ENCODE measurements at regions not wholly inside any gene's neighbourhood (a gene's known extent, or its start where the extent isn't known, plus 50 kb on each side); places are given as distances from the start of the nearest gene placed in this dataset.

DNA sequence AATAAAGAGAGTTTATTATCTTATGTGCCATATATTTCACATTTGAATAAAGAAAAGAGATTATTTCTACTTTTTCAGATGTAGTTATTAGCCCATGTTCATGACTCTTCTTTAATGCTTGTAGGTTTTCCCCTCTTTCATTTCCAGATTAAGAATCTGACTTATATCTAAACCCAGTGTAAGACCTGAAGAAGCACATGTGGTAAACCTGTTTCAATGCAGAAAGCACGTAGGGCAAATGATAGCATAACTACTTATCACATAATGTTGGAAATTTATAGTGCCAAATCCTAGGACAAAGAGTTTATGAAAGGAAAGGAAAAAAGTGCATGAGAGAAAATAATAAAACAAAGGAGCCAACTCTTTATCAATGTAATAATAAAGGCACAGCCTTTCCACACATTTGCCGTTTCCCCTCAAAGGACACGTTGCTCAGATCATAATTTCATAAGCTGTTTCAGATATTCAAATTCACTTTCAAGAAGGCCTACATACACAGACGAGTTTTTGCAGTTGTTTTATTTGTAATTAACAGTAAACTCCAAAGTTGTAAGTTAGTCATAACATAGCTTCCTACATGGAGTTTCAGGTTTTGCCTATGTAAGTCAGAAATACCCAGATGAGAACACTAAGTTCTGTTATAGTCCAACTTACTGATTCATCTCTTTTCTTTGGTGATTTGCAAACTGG is 88.8 kb upstream of the MDFIC start:
- TF ChIP-seq POLR2AphosphoS5 (IDR thresholded peaks at IDR 0.05) (no peak), CTCF (IDR thresholded peaks at IDR 0.05) (no peak), POLR2A (IDR thresholded peaks at IDR 0.05) (no peak)
